IMR-90 (cell line): ENCODE measurements at regions not wholly inside any gene's neighbourhood (a gene's known extent, or its start where the extent isn't known, plus 50 kb on each side); places are given as distances from the start of the nearest gene placed in this dataset.

Experiments
- ATAC-seq: fragments of 200-7000 bp; cut with Tn5 transposase; 2 replicates; pipeline ENCODE4 v1.9.1; 2020; ENCODE audit warnings: low read depth, mild to moderate bottlenecking, moderate library complexity
- BruUV-seq: library from RNA; stranded (reverse); fragments of 400-500 nt; replicated peaks from 2 replicates; lab custom pipeline; 2021; lab: Mats Ljungman, UMichigan
- CTCF ChIA-PET: fragments of 300-600 bp; formaldehyde crosslinking; extraction: SDS; loops from one replicate; lab custom pipeline; 2021; ENCODE audit warnings: antibody characterized with exemption; lab: Yijun Ruan, JAX
- POLR2A ChIA-PET: fragments of 300-600 bp; sonication (Branson Sonifier 250); formaldehyde crosslinking; loops from one replicate; lab custom pipeline; 2022; ENCODE audit warnings: antibody characterized with exemption; ENCODE audit not compliant: unreplicated experiment; lab: Charles Lee
- DNase-seq: peaks from one replicate; pipeline ENCODE4 v3.0.0; 2013
- H2AFZ ChIP-seq: replicated peaks from 2 replicates; pipeline ENCODE3; 2013; ENCODE audit warnings: low read length, mild to moderate bottlenecking; ENCODE audit not compliant: poor library complexity
- H2AK5ac ChIP-seq: 2 replicates; pipeline ENCODE4 v1.6.1; 2013; ENCODE audit warnings: low read depth, low read length, inconsistent platforms
- H2AK9ac ChIP-seq: replicated peaks from 2 replicates; pipeline ENCODE3; 2013; ENCODE audit warnings: mild to moderate bottlenecking, low read depth, low read length, moderate library complexity; ENCODE audit not compliant: poor library complexity
- H2BK120ac ChIP-seq: 2 replicates; pipeline ENCODE4 v1.6.1; 2013; ENCODE audit warnings: low read depth, low read length, inconsistent platforms
- H2BK15ac ChIP-seq: 3 replicates; pipeline ENCODE4 v1.6.1; 2013; ENCODE audit warnings: low read depth, low read length, inconsistent platforms
- H2BK20ac ChIP-seq: 2 replicates; pipeline ENCODE4 v1.6.1; 2013; ENCODE audit warnings: low read depth, mild to moderate bottlenecking, inconsistent platforms, low read length, moderate library complexity
- H2BK5ac ChIP-seq: 2 replicates; pipeline ENCODE4 v1.6.1; 2013; ENCODE audit warnings: mild to moderate bottlenecking, low read depth, low read length, inconsistent platforms; ENCODE audit not compliant: poor library complexity, severe bottlenecking
- H3K14ac ChIP-seq: replicated peaks from 2 replicates; pipeline ENCODE4 v1.6.1; 2013; ENCODE audit warnings: low read depth, low read length, inconsistent platforms
- H3K18ac ChIP-seq: 2 replicates; pipeline ENCODE4 v1.6.1; 2013; ENCODE audit warnings: low read depth, low read length, control low read depth
- H3K23ac ChIP-seq: 2 replicates; pipeline ENCODE4 v1.6.1; 2013; ENCODE audit warnings: low read depth, low read length, inconsistent platforms
- H3K27ac ChIP-seq: 2 replicates; pipeline ENCODE4 v1.5.1; 2013; ENCODE audit warnings: mild to moderate bottlenecking, control low read depth, low read length; ENCODE audit not compliant: insufficient read depth
- H3K27me3 ChIP-seq: 2 replicates; pipeline ENCODE4 v1.6.1; 2013; ENCODE audit warnings: low read length; ENCODE audit not compliant: control insufficient read depth, insufficient read depth
- H3K36me3 ChIP-seq: 2 replicates; pipeline ENCODE4 v1.6.1; 2013; ENCODE audit warnings: low read length, mixed read lengths; ENCODE audit not compliant: control insufficient read depth, insufficient read depth
- H3K4ac ChIP-seq: 2 replicates; pipeline ENCODE4 v1.6.1; 2013; ENCODE audit warnings: low read depth, low read length, inconsistent platforms
- H3K4me1 ChIP-seq: 2 replicates; pipeline ENCODE4 v1.6.1; 2013; ENCODE audit warnings: low read length, mixed read lengths; ENCODE audit not compliant: control insufficient read depth, insufficient read depth
- H3K4me2 ChIP-seq: 2 replicates; pipeline ENCODE4 v1.6.1; 2013; ENCODE audit warnings: low read depth, mild to moderate bottlenecking, control low read depth, low read length, moderate library complexity
- H3K4me3 ChIP-seq: 2 replicates; pipeline ENCODE4 v1.5.1; 2013; ENCODE audit warnings: low read depth, mild to moderate bottlenecking, control low read depth, low read length, moderate library complexity; ENCODE audit not compliant: insufficient read depth
- H3K56ac ChIP-seq: 2 replicates; pipeline ENCODE4 v1.6.1; 2013; ENCODE audit warnings: low read length, inconsistent platforms; ENCODE audit not compliant: insufficient read depth; ENCODE audit errors: extremely low read depth
- H3K79me1 ChIP-seq, 2 experiments: 2 replicates each; pipeline ENCODE4 v1.6.1; 2013; ENCODE audit warnings: low read length in 2 of 2, inconsistent platforms in 1 of 2, low read depth in 1 of 2
- H3K9ac ChIP-seq: 2 replicates; pipeline ENCODE4 v1.6.1; 2013; ENCODE audit warnings: low read depth, low read length, control low read depth
- H3K9me1 ChIP-seq: 2 replicates; pipeline ENCODE4 v1.6.1; 2013; ENCODE audit warnings: low read length, inconsistent platforms; ENCODE audit not compliant: insufficient read depth
- H3K9me3 ChIP-seq: 2 replicates; pipeline ENCODE4 v1.6.1; 2013; ENCODE audit warnings: low read length; ENCODE audit not compliant: control insufficient read depth, insufficient read depth
- H4K20me1 ChIP-seq: 2 replicates; pipeline ENCODE4 v1.6.1; 2013; ENCODE audit warnings: low read length, inconsistent platforms; ENCODE audit not compliant: insufficient read depth
- H4K5ac ChIP-seq: 2 replicates; pipeline ENCODE4 v1.6.1; 2013; ENCODE audit warnings: mild to moderate bottlenecking, low read depth, low read length, control low read depth
- H4K8ac ChIP-seq, 2 experiments: 2 replicates each; pipeline ENCODE4 v1.6.1; 2013; ENCODE audit warnings: low read depth in 2 of 2, low read length in 2 of 2, control low read depth in 1 of 2, inconsistent platforms in 1 of 2
- H4K91ac ChIP-seq: 2 replicates; pipeline ENCODE4 v1.6.1; 2013; ENCODE audit warnings: low read depth, low read length, inconsistent platforms; ENCODE audit not compliant: insufficient read depth
- BHLHE40 ChIP-seq: fragments of 150-350 bp; IDR thresholded peaks from 2 replicates; pipeline ENCODE4 v1.6.1; 2016; ENCODE audit warnings: mild to moderate bottlenecking, low read depth, low read length
- CEBPB ChIP-seq: IDR thresholded peaks from 2 replicates; pipeline ENCODE4 v1.6.1; 2012; ENCODE audit warnings: low read depth, low read length, improper control_type of control experiment
- CHD1 ChIP-seq: IDR thresholded peaks from 2 replicates; pipeline ENCODE4 v1.6.1; 2012; ENCODE audit warnings: low read depth, low read length, improper control_type of control experiment
- FOS ChIP-seq: fragments of 150-350 bp; IDR thresholded peaks from 2 replicates; pipeline ENCODE4 v1.6.1; 2016; ENCODE audit warnings: low read depth, low read length
- MAFK ChIP-seq: IDR thresholded peaks from 2 replicates; pipeline ENCODE4 v1.6.1; 2012; ENCODE audit warnings: low read depth, low read length, improper control_type of control experiment
- MAZ ChIP-seq: IDR thresholded peaks from 2 replicates; pipeline ENCODE4 v1.6.1; 2012; ENCODE audit warnings: low read depth, mild to moderate bottlenecking, low read length, improper control_type of control experiment, moderate library complexity, borderline replicate concordance
- MXI1 ChIP-seq: IDR thresholded peaks from 2 replicates; pipeline ENCODE4 v1.6.1; 2012; ENCODE audit warnings: low read depth, mild to moderate bottlenecking, low read length, moderate library complexity, borderline replicate concordance
- NFE2L2 ChIP-seq: fragments of 150-350 bp; IDR thresholded peaks from 2 replicates; pipeline ENCODE4 v1.6.1; 2016; ENCODE audit warnings: low read depth, mild to moderate bottlenecking, low read length
- POLR2A ChIP-seq: IDR thresholded peaks from 2 replicates; pipeline ENCODE4 v1.6.1; 2012; ENCODE audit warnings: mild to moderate bottlenecking, low read depth, low read length
- RAD21 ChIP-seq: IDR thresholded peaks from 2 replicates; pipeline ENCODE4 v1.6.1; 2012; ENCODE audit warnings: low read length, improper control_type of control experiment
- RCOR1 ChIP-seq: IDR thresholded peaks from 2 replicates; pipeline ENCODE4 v1.6.1; 2012; ENCODE audit warnings: mild to moderate bottlenecking, low read length, improper control_type of control experiment; ENCODE audit not compliant: insufficient replicate concordance
- RFX5 ChIP-seq: IDR thresholded peaks from 2 replicates; pipeline ENCODE4 v1.8.0; 2012; ENCODE audit warnings: low read depth, mild to moderate bottlenecking, low read length, moderate library complexity
- SMC3 ChIP-seq: fragments of 150-350 bp; IDR thresholded peaks from 2 replicates; pipeline ENCODE4 v1.6.1; 2016; ENCODE audit warnings: low read depth, mild to moderate bottlenecking, antibody characterized with exemption, low read length, moderate library complexity
- WGBS, 2 experiments: methylation state at CpG; one replicate each; pipeline versions ENCODE4 v1.1.5 to v1.1.7; 2013; ENCODE audit warnings: missing lambda C conversion rate in 2 of 2; ENCODE audit not compliant: insufficient read length in 1 of 2; ENCODE audit errors: extremely low coverage in 2 of 2; 5-methylcytosine and 5-hydroxymethylcytosine counted together
- dilution Hi-C: fragments of 300-500 bp; cut with HindIII; formaldehyde crosslinking; loops from one replicate; pipeline ENCODE4 v1.14.3; 2018; ENCODE audit warnings: low sequenced_read_pairs; ENCODE audit not compliant: unreplicated experiment
- in situ Hi-C: fragments of 300-500 bp; cut with MboI; formaldehyde crosslinking; loops from 3 replicates; pipeline ENCODE4 v1.14.3; 2019; ENCODE audit warnings: low sequenced_read_pairs, inconsistent platforms, mixed read lengths
- intact Hi-C: fragments of 100-400 bp; cut with micrococcal nuclease; formaldehyde crosslinking; loops from 2 replicates; pipeline ENCODE4 v1.10.0; 2022
- TF ChIP-seq, protein P1 (sequence below): fragments of 150-350 bp; IDR thresholded peaks from 2 replicates; pipeline ENCODE4 v1.6.1; 2016; ENCODE audit warnings: low read depth, mild to moderate bottlenecking, low read length, moderate library complexity, borderline replicate concordance
- TF ChIP-seq, protein P2 (sequence below): conservative IDR thresholded peaks from 2 replicates; pipeline ENCODE4 v1.5.1; 2012; ENCODE audit warnings: mild to moderate bottlenecking, low read depth, low read length, improper control_type of control experiment
- TF ChIP-seq, protein P3 (sequence below): fragments of 150-350 bp; IDR thresholded peaks from 2 replicates; pipeline ENCODE4 v1.6.1; 2017; ENCODE audit warnings: mild to moderate bottlenecking, antibody characterized with exemption, low read length, low read depth

DNA sequence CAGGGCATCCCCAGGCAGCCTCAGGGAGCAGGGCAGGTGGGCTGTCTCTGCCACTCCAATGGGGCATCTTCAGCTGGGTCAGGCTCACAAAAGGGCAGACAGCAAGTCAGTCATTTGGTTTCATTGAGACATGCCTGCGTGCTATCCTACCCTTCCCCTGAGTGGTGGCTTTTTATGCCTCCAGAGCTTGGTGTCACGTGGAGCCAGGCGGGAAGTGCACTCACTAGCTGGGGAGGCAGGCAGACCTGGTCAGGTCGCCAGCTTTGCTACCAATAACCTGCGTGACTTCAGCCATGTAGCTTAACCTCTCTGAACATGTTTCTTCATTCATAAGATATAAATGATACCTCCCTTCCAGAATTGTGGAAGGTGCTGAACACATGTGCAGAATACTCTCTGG, 415.0 kb downstream of the SOX9 start:
- ATAC-seq (no peak), DNase-seq (no peak)
- Histone ChIP-seq H2AK9ac (no peak overlapping the region), H3K27ac (no peak overlapping the region), H3K4me2 (no peak overlapping the region), H3K4me1 (peaks cover 3% of the 10 kb centered on the region; the same call in 1 of the 2 replicates), H3K56ac (no peak overlapping the region), H3K4me3 (no peak overlapping the region), H4K20me1 (0 out of 2 replicates have a peak, but pooled peaks cover 4% of the 10 kb centered on the region), H3K23ac (no peak overlapping the region), H2BK120ac (no peak overlapping the region), H3K4ac (no peak overlapping the region), H4K8ac (no peak overlapping the region), H2BK15ac (no peak overlapping the region), H3K9ac (no peak overlapping the region), H2BK5ac (no peak overlapping the region), H2AFZ (no peak overlapping the region), H3K36me3 (no peaks in the 10 kb centered on the region), H3K18ac (no peak overlapping the region), H4K91ac (no peak overlapping the region), H3K79me1 (peaks cover 30 to 53% of the 10 kb centered on the region in 2 experiments), H3K9me3 (no peaks in the 10 kb centered on the region; the same call in 1 of the 2 replicates), H2AK5ac (no peak overlapping the region), H3K14ac (no peak overlapping the region), H3K9me1 (no peaks in the 10 kb centered on the region), H2BK20ac (no peak overlapping the region), H3K27me3 (no peaks in the 10 kb centered on the region), H4K5ac (no peak overlapping the region)
- intact Hi-C loops = no loop called here
- ChIA-PET POLR2A (no interaction called here), CTCF (no interaction called here)
- in situ Hi-C loops = loop anchor here (5.0 to 25.0 kb wide), 5 partner anchors 398 to 1423 kb away; no protein-coding TSS in a partner anchor
- 100% methylated on average over 3 of the region's 5 CpGs; no CpG with 5 or more reads in 1 of the 2 experiments for WGBS, 2 experiments
- no TSS peak for BruUV-seq
- dilution Hi-C loops = no loop called here
- TF ChIP-seq RAD21 (no peak), MXI1 (no peak), RCOR1 (no peak), FOS (no peak), SMC3 (no peak), NFE2L2 (no peak), POLR2A (no peak), CHD1 (no peak), RFX5 (no peak), BHLHE40 (no peak), CEBPB (no peak), MAFK (no peak), MAZ (no peak)
- TF ChIP-seq, protein P1, sequence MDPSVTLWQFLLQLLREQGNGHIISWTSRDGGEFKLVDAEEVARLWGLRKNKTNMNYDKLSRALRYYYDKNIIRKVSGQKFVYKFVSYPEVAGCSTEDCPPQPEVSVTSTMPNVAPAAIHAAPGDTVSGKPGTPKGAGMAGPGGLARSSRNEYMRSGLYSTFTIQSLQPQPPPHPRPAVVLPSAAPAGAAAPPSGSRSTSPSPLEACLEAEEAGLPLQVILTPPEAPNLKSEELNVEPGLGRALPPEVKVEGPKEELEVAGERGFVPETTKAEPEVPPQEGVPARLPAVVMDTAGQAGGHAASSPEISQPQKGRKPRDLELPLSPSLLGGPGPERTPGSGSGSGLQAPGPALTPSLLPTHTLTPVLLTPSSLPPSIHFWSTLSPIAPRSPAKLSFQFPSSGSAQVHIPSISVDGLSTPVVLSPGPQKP = no peak
- TF ChIP-seq, protein P2, sequence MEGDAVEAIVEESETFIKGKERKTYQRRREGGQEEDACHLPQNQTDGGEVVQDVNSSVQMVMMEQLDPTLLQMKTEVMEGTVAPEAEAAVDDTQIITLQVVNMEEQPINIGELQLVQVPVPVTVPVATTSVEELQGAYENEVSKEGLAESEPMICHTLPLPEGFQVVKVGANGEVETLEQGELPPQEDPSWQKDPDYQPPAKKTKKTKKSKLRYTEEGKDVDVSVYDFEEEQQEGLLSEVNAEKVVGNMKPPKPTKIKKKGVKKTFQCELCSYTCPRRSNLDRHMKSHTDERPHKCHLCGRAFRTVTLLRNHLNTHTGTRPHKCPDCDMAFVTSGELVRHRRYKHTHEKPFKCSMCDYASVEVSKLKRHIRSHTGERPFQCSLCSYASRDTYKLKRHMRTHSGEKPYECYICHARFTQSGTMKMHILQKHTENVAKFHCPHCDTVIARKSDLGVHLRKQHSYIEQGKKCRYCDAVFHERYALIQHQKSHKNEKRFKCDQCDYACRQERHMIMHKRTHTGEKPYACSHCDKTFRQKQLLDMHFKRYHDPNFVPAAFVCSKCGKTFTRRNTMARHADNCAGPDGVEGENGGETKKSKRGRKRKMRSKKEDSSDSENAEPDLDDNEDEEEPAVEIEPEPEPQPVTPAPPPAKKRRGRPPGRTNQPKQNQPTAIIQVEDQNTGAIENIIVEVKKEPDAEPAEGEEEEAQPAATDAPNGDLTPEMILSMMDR = no peak
- TF ChIP-seq, protein P3, sequence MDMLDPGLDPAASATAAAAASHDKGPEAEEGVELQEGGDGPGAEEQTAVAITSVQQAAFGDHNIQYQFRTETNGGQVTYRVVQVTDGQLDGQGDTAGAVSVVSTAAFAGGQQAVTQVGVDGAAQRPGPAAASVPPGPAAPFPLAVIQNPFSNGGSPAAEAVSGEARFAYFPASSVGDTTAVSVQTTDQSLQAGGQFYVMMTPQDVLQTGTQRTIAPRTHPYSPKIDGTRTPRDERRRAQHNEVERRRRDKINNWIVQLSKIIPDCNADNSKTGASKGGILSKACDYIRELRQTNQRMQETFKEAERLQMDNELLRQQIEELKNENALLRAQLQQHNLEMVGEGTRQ = no peak
